Upper lobe of left lung (tissue), 6 donors: ENCODE measurements at regions not wholly inside any gene's neighbourhood (a gene's known extent, or its start where the extent isn't known, plus 50 kb on each side); places are given as distances from the start of the nearest gene placed in this dataset.

ENCODE experiments used
- ATAC-seq, 2 donors: fragments of 200-7000 bp; cut with Tn5 transposase; one replicate each; pipeline ENCODE4 v1.9.1; 2022; ENCODE audit warnings: mild to moderate bottlenecking in 2 of 2, moderate library complexity in 2 of 2; ENCODE audit not compliant: low FRiP score in 2 of 2
- DNase-seq, 2 donors: peaks; one replicate each; pipeline ENCODE4 v3.0.0-alpha.2; 2019 to 2020
- H3K27ac ChIP-seq, 4 donors: fragments of 200-600 bp; sonication (generic); one replicate each; pipeline ENCODE4 v1.5.1; 2016 to 2019
- H3K27me3 ChIP-seq, 4 donors: fragments of 200-600 bp; sonication (generic); one replicate each; pipeline ENCODE4 v1.5.1; 2017 to 2019
- H3K36me3 ChIP-seq, 4 donors: fragments of 200-600 bp; sonication (generic); one replicate each; pipeline ENCODE4 v1.5.1; 2016 to 2019
- H3K4me1 ChIP-seq, 4 donors: fragments of 200-600 bp; sonication (generic); one replicate each; pipeline ENCODE4 v1.5.1; 2018 to 2019
- H3K4me3 ChIP-seq, 4 donors: fragments of 200-600 bp; sonication (generic); one replicate each; pipeline ENCODE4 v1.5.1; 2017 to 2019; ENCODE audit warnings: mild to moderate bottlenecking in 2 of 4, moderate library complexity in 1 of 4
- H3K9me3 ChIP-seq, 4 donors: fragments of 200-600 bp; sonication (generic); one replicate each; pipeline ENCODE4 v1.5.1; 2018 to 2019
- EP300 ChIP-seq, 4 donors: sonication (generic); formaldehyde crosslinking; IDR thresholded peaks; one replicate each; pipeline ENCODE4 v1.5.1; 2017; ENCODE audit warnings: antibody characterized with exemption in 4 of 4, control low read depth in 2 of 4
- POLR2A ChIP-seq, 4 donors: fragments of 450-650 bp; IDR thresholded peaks; one replicate each; pipeline ENCODE4 v1.5.1; 2016 to 2017; ENCODE audit warnings: antibody characterized with exemption in 4 of 4, mild to moderate bottlenecking in 2 of 4
- POLR2AphosphoS5 ChIP-seq, 2 donors: sonication (generic); formaldehyde crosslinking; IDR thresholded peaks; one replicate each; pipeline ENCODE4 v1.5.1; 2017; ENCODE audit warnings: antibody characterized with exemption in 2 of 2
- WGBS, 2 donors: methylation state at CpG; one replicate each; pipeline ENCODE4 v1.1.5; 2017 to 2018; 5-methylcytosine and 5-hydroxymethylcytosine counted together
- TF ChIP-seq, protein P1 (sequence below), 6 experiments: fragments of 450-650 bp in 4 of 6; fragments of 200-600 bp in 2 of 6; sonication (generic) in 2 of 6; IDR thresholded peaks; one replicate each; pipeline ENCODE4 v1.5.1; 2016 to 2019; ENCODE audit warnings: antibody characterized with exemption in 6 of 6
- donor health status: DM: no; HTN: no; CAD: no; lungs with moderate emphysema.
- donor health status: DM: no; HTN: yes; CAD: no; lungs with severe emphysema.

DNA sequence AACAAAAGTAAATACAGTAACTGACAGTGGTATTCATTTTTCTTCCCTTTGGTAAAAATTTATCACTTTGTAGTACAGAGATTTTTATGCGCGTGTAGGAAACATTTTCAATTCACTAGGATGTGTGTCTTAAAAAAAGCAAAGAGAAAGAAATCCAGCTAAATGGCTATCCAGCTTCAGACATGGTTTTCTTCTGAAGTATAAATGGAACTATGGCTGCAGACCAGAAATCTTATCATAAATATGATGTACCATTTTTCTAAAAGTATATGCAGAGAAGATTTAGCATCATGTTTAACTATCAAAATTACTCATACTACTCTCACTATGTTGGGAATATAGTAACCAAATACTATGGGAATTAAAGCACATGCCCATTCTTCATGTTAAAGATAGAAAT, 328.4 kb upstream of the SMIM30 start:
- ATAC-seq (no peak), DNase-seq (no peak)
- H3K36me3 ChIP-seq = no peaks in the 10 kb centered on the region
- H3K27ac ChIP-seq = no peak overlapping the region
- H3K4me3 ChIP-seq = no peak overlapping the region
- no peaks in the 10 kb centered on the region for H3K9me3 ChIP-seq
- no peak for TF ChIP-seq EP300 (IDR thresholded peaks at IDR 0.05)
- no peak for TF ChIP-seq POLR2A (IDR thresholded peaks at IDR 0.05)
- TF ChIP-seq POLR2AphosphoS5 (IDR thresholded peaks at IDR 0.05) = no peak
- TF ChIP-seq, protein P1, sequence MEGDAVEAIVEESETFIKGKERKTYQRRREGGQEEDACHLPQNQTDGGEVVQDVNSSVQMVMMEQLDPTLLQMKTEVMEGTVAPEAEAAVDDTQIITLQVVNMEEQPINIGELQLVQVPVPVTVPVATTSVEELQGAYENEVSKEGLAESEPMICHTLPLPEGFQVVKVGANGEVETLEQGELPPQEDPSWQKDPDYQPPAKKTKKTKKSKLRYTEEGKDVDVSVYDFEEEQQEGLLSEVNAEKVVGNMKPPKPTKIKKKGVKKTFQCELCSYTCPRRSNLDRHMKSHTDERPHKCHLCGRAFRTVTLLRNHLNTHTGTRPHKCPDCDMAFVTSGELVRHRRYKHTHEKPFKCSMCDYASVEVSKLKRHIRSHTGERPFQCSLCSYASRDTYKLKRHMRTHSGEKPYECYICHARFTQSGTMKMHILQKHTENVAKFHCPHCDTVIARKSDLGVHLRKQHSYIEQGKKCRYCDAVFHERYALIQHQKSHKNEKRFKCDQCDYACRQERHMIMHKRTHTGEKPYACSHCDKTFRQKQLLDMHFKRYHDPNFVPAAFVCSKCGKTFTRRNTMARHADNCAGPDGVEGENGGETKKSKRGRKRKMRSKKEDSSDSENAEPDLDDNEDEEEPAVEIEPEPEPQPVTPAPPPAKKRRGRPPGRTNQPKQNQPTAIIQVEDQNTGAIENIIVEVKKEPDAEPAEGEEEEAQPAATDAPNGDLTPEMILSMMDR (IDR thresholded peaks at IDR 0.05) = no peak
- no peaks in the 10 kb centered on the region for H3K27me3 ChIP-seq
- WGBS, 2 donors = 96 to 98% methylated on average over 2 of the region's 2 CpGs
- no peaks in the 10 kb centered on the region for H3K4me1 ChIP-seq

DNA sequence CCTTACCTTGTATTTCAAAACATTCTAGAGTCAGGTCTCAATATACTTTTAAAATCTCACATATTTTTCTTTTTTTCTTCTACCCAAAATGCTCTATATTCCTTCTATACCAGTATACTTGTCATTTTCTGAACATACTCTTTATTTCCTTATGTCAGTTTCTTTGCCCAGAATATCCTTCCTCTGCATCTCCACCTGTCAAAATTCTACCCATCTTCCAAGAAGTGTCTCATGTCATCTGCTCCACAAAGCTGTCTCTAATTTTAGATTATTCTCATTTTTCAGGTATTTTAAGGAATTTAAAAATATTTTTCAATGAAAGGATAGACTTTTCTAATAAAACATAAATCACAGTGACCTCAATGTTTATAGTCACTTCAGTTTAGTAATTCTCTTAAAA, 328.0 kb upstream of the SMIM30 start:
- Histone ChIP-seq H3K4me1 (no peaks in the 10 kb centered on the region), H3K27me3 (no peaks in the 10 kb centered on the region), H3K4me3 (no peak overlapping the region), H3K9me3 (no peaks in the 10 kb centered on the region), H3K36me3 (no peaks in the 10 kb centered on the region), H3K27ac (no peak overlapping the region)
- no peak for DNase-seq
- TF ChIP-seq POLR2A (IDR thresholded peaks at IDR 0.05) (no peak), EP300 (IDR thresholded peaks at IDR 0.05) (no peak), POLR2AphosphoS5 (IDR thresholded peaks at IDR 0.05) (no peak)
- TF ChIP-seq, protein P1 (IDR thresholded peaks at IDR 0.05) = no peak
- no peak for ATAC-seq

DNA sequence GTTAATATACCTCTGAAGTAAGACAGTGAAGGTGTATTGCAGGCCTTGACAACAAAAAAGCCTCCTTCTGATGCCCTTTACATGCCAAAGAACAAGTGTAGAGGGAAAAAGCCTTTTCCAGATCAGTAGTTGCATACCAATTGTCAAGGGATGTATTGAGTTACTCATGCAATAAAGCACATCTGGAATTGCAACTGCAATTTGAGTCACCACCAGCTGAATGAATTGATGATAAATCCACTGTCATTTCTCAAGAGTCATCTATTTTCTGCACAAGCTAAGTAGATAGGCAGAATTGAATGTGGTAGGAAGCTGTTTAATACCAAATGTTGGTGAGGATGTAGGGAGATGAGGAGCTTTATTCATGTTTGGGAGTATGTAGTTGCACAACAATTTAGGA, 325.9 kb upstream of the SMIM30 start:
- Histone ChIP-seq H3K36me3 (no peaks in the 10 kb centered on the region), H3K9me3 (no peaks in the 10 kb centered on the region), H3K4me1 (no peaks in the 10 kb centered on the region), H3K4me3 (no peak overlapping the region), H3K27me3 (no peaks in the 10 kb centered on the region), H3K27ac (no peak overlapping the region)
- TF ChIP-seq EP300 (IDR thresholded peaks at IDR 0.05) (no peak), POLR2AphosphoS5 (IDR thresholded peaks at IDR 0.05) (no peak), POLR2A (IDR thresholded peaks at IDR 0.05) (no peak)
- TF ChIP-seq, protein P1 (IDR thresholded peaks at IDR 0.05) = no peak
- DNase-seq = no peak
- no peak for ATAC-seq

GRCh38 chr7:113440173-113440572, 321.8 kb upstream of the SMIM30 start:
- Histone ChIP-seq H3K27me3 (no peaks in the 10 kb centered on the region), H3K4me3 (no peak overlapping the region), H3K9me3 (no peaks in the 10 kb centered on the region), H3K27ac (no peak overlapping the region), H3K36me3 (no peaks in the 10 kb centered on the region), H3K4me1 (no peaks in the 10 kb centered on the region)
- TF ChIP-seq POLR2AphosphoS5 (IDR thresholded peaks at IDR 0.05) (no peak), POLR2A (IDR thresholded peaks at IDR 0.05) (no peak), EP300 (IDR thresholded peaks at IDR 0.05) (no peak)
- TF ChIP-seq, protein P1 (IDR thresholded peaks at IDR 0.05) = no peak
- DNase-seq = no peak
- WGBS, 2 donors = 42 to 85% methylated on average over 2 of the region's 2 CpGs
- no peak for ATAC-seq

- TF ChIP-seq, protein P1 (IDR thresholded peaks at IDR 0.05) = no peak
- no peak for TF ChIP-seq POLR2AphosphoS5 (IDR thresholded peaks at IDR 0.05)
- TF ChIP-seq POLR2A (IDR thresholded peaks at IDR 0.05) = no peak
- Histone ChIP-seq H3K9me3 (no peaks in the 10 kb centered on the region), H3K4me1 (no peaks in the 10 kb centered on the region), H3K36me3 (no peaks in the 10 kb centered on the region), H3K27ac (no peak overlapping the region), H3K27me3 (no peaks in the 10 kb centered on the region), H3K4me3 (no peak overlapping the region)
- DNase-seq (no peak), ATAC-seq (no peak)
- WGBS, 2 donors = 88 to 92% methylated on average over 4 of the region's 4 CpGs
Measured at GRCh38 chr7:113431406-113431805, 313.1 kb upstream of the SMIM30 start.
